ENCODE measurements at regions not wholly inside any gene's neighbourhood (a gene's known extent, or its start where the extent isn't known, plus 50 kb on each side); places are given as distances from the start of the nearest gene placed in this dataset.

GRCh38 chr5:54870271-54870670 is 115.1 kb downstream of the ESM1 start:
- Histone ChIP-seq H3K27ac (ENCODE audit: low read depth, low read length) (no peak overlapping the region), H2AFZ (ENCODE audit: low read depth, low read length, poor library complexity, severe bottlenecking) (no peak overlapping the region), H3K4me3 (replicated peaks in 1 of 2; ENCODE audit: low read depth in 1 of 2, low read length in 2 of 2) (no peak overlapping the region), H3K9me3 (ENCODE audit: control insufficient read depth in 1 of 2, insufficient read depth in 1 of 2, low read depth in 1 of 2, low read length in 2 of 2) (no peaks in the 10 kb centered on the region), H3K4me1 (ENCODE audit: control insufficient read depth in 1 of 2, insufficient read depth in 2 of 2, low read length in 2 of 2) (peaks cover 3 to 5% of the 10 kb centered on the region in 2 experiments; a peak in 3 of 4 replicates), H3K36me3 (ENCODE audit: control insufficient read depth in 1 of 2, insufficient read depth in 2 of 2, low read length in 2 of 2) (no peaks in the 10 kb centered on the region), H3K4me2 (ENCODE audit: low read length) (no peak overlapping the region), H3K79me2 (ENCODE audit: insufficient read depth, low read length) (no peaks in the 10 kb centered on the region), H3K27me3 (ENCODE audit: insufficient read depth, low read length) (peaks cover 10% of the 10 kb centered on the region; the same call in 1 of the 2 replicates), H3K9me2 (ENCODE audit: insufficient read depth) (no peaks in the 10 kb centered on the region), H3K9ac (ENCODE audit: low read length) (no peak overlapping the region), H4K20me1 (ENCODE audit: insufficient read depth) (no peaks in the 10 kb centered on the region)
- ChIA-PET RAD21 (ENCODE audit: low non-redundant PET in 1 of 2, low total read pairs in 2 of 2, uncharacterized antibody in 2 of 2, unreplicated experiment in 2 of 2) (no interaction called here), POLR2A (no interaction called here), CTCF (no interaction called here)
- no peak for DNase-seq (ENCODE audit: low read depth, low spot score)
- no TSS peak for BruUV-seq (replicated peaks)
- intact Hi-C loops (cut with micrococcal nuclease) = no loop called here
- no peak for TF ChIP-seq FOSL1 (IDR thresholded peaks at IDR 0.05; ENCODE audit: low read depth)
- TF ChIP-seq SIN3A (IDR thresholded peaks at IDR 0.05; ENCODE audit: low read depth) = no peak
- no peak for TF ChIP-seq REST (IDR thresholded peaks at IDR 0.05; ENCODE audit: low read depth)
- no peak for TF ChIP-seq JUND (IDR thresholded peaks at IDR 0.05)
- ATAC-seq = no peak

- H3K79me2 ChIP-seq (ENCODE audit: insufficient read depth, low read length) = no peaks in the 10 kb centered on the region
- H3K9me2 ChIP-seq (ENCODE audit: insufficient read depth) = no peaks in the 10 kb centered on the region
- ChIA-PET CTCF (no interaction called here), POLR2A (no interaction called here), RAD21 (ENCODE audit: low non-redundant PET in 1 of 2, low total read pairs in 2 of 2, uncharacterized antibody in 2 of 2, unreplicated experiment in 2 of 2) (no interaction called here)
- peaks cover 10% of the 10 kb centered on the region; the same call in 1 of the 2 replicates for H3K27me3 ChIP-seq (ENCODE audit: insufficient read depth, low read length)
- H3K4me2 ChIP-seq (ENCODE audit: low read length) = no peak overlapping the region
- no peaks in the 10 kb centered on the region for H4K20me1 ChIP-seq (ENCODE audit: insufficient read depth)
- intact Hi-C loops (cut with micrococcal nuclease) = no loop called here
- H3K36me3 ChIP-seq (ENCODE audit: control insufficient read depth in 1 of 2, insufficient read depth in 2 of 2, low read length in 2 of 2) = no peaks in the 10 kb centered on the region
- H3K4me3 ChIP-seq (replicated peaks in 1 of 2; ENCODE audit: low read depth in 1 of 2, low read length in 2 of 2) = no peak overlapping the region
- no peak for ATAC-seq
- H2AFZ ChIP-seq (ENCODE audit: low read depth, low read length, poor library complexity, severe bottlenecking) = no peak overlapping the region
- TF ChIP-seq SP1 (IDR thresholded peaks at IDR 0.05; ENCODE audit: low read depth) = no peak
- no peak for TF ChIP-seq EZH2 (IDR thresholded peaks at IDR 0.05)
- TF ChIP-seq POLR2A (IDR thresholded peaks at IDR 0.05; ENCODE audit: borderline replicate concordance, extremely low read depth, insufficient read depth, insufficient read length) = no peak
- TF ChIP-seq CEBPB (IDR thresholded peaks at IDR 0.05; ENCODE audit: low read depth) = no peak
- no peak for TF ChIP-seq EZH2phosphoT487 (IDR thresholded peaks at IDR 0.05; ENCODE audit: borderline replicate concordance)
- DNase-seq (ENCODE audit: low read depth, low spot score) = no peak
- peaks cover 3 to 4% of the 10 kb centered on the region in 2 experiments; a peak in 3 of 4 replicates for H3K4me1 ChIP-seq (ENCODE audit: control insufficient read depth in 1 of 2, insufficient read depth in 2 of 2, low read length in 2 of 2)
- H3K27ac ChIP-seq (ENCODE audit: low read depth, low read length) = no peak overlapping the region
- H3K9me3 ChIP-seq (ENCODE audit: control insufficient read depth in 1 of 2, insufficient read depth in 1 of 2, low read depth in 1 of 2, low read length in 2 of 2) = no peaks in the 10 kb centered on the region
- BruUV-seq (replicated peaks) = no TSS peak
- H3K9ac ChIP-seq (ENCODE audit: low read length) = no peak overlapping the region
Observed at GRCh38 chr5:54869691-54870090, 115.7 kb downstream of the ESM1 start.

Measured in HCT116 (cell line).